Lung (tissue), 11 donors: ENCODE measurements at regions not wholly inside any gene's neighbourhood (a gene's known extent, or its start where the extent isn't known, plus 50 kb on each side); places are given as distances from the start of the nearest gene placed in this dataset.

ENCODE experiments used
- ATAC-seq: fragments of 200-7000 bp; cut with Tn5 transposase; one replicate; pipeline ENCODE4 v1.9.1; 2020; ENCODE audit warnings: moderate number of reproducible peaks; ENCODE audit not compliant: insufficient read depth, low FRiP score
- DNase-seq, 3 donors: peaks; one replicate each; pipeline ENCODE4 v3.0.0-alpha.2; 2013 to 2017
- H3K27ac ChIP-seq, 2 donors: one replicate each; pipeline ENCODE4 v1.5.1; 2013; ENCODE audit warnings: mild to moderate bottlenecking in 2 of 2, moderate library complexity in 2 of 2, control low read depth in 1 of 2, inconsistent platforms in 1 of 2, low read depth in 1 of 2, low read length in 1 of 2
- H3K27me3 ChIP-seq, 3 donors: one replicate each; pipeline ENCODE4 v1.5.1; 2013; ENCODE audit warnings: low read length in 2 of 3; ENCODE audit not compliant: control insufficient read depth in 3 of 3, insufficient read depth in 3 of 3
- H3K36me3 ChIP-seq, 4 donors: one replicate each; pipeline ENCODE4 v1.5.1; 2013; ENCODE audit warnings: low read length in 4 of 4, mild to moderate bottlenecking in 1 of 4, moderate library complexity in 1 of 4; ENCODE audit not compliant: control insufficient read depth in 4 of 4, insufficient read depth in 4 of 4
- H3K4me1 ChIP-seq, 5 donors: one replicate each; pipeline ENCODE4 v1.5.1; 2013; ENCODE audit warnings: low read length in 5 of 5, mild to moderate bottlenecking in 2 of 5, moderate library complexity in 1 of 5; ENCODE audit not compliant: control insufficient read depth in 5 of 5, insufficient read depth in 5 of 5
- H3K4me3 ChIP-seq: one replicate; pipeline ENCODE4 v1.5.1; 2013; ENCODE audit warnings: mild to moderate bottlenecking, control low read depth, moderate library complexity
- H3K9ac ChIP-seq, 2 donors: one replicate each; pipeline ENCODE4 v1.5.1; 2013; ENCODE audit warnings: low read length in 2 of 2, control low read depth in 1 of 2; ENCODE audit not compliant: insufficient read depth in 1 of 2
- H3K9me3 ChIP-seq, 4 donors: one replicate each; pipeline ENCODE4 v1.5.1; 2013; ENCODE audit warnings: low read length in 3 of 4, mild to moderate bottlenecking in 1 of 4, moderate library complexity in 1 of 4; ENCODE audit not compliant: control insufficient read depth in 4 of 4, insufficient read depth in 3 of 4
- WGBS, 2 donors: extraction: QIAGEN DNeasy Blood & Tissue Kit; methylation state at CpG; one replicate each; pipeline ENCODE4 v1.1.7; 2013; 5-methylcytosine and 5-hydroxymethylcytosine counted together
- TF ChIP-seq, protein P1 (sequence below): IDR thresholded peaks from 2 replicates; pipeline ENCODE4 v1.5.1; 2012; ENCODE audit warnings: mild to moderate bottlenecking; ENCODE audit errors: control extremely low read depth, extremely low read depth
- donor health status: control.
- donor health status: control.
- donor health status: Bipolar disorder and iron deficiency.
- donor health status: healthy.
- donor health status: DM: yes; HTN: yes; CAD: no.

DNA sequence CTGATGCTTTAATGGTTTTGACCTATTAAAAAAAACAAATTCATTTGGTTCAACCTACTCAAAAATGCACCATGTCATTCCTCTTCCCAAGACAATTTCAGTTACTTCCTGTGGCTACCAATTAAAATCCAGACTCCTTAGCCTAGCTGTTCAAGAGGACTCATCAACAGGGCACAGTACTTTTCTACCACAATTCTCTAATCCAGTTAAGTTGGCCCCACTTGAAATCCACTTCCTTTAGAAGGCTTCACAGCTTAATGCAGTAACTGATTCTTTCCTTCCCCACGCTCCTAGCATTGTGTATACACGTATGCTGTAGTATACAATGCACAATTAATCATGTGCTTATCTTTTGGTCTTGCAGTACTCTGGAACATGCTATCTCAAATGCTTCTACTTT lies 129.8 kb downstream of the UGT8 start:
- no peak for ATAC-seq
- WGBS, 2 donors, result 9 to 20% methylated on average over 2 of the region's 2 CpGs
- Histone ChIP-seq H3K4me3 (no peak overlapping the region), H3K27me3 (no peaks in the 10 kb centered on the region), H3K9ac (no peak overlapping the region), H3K9me3 (peaks cover 0 to 6% (median 0%) of the 10 kb centered on the region in 4 donors), H3K4me1 (peaks cover 0 to 14% (median 0%) of the 10 kb centered on the region in 5 donors), H3K27ac (no peak overlapping the region), H3K36me3 (no peaks in the 10 kb centered on the region)
- peak in 2 of 3 donors; percentile 30 to 53 for DNase-seq
- TF ChIP-seq, protein P1, sequence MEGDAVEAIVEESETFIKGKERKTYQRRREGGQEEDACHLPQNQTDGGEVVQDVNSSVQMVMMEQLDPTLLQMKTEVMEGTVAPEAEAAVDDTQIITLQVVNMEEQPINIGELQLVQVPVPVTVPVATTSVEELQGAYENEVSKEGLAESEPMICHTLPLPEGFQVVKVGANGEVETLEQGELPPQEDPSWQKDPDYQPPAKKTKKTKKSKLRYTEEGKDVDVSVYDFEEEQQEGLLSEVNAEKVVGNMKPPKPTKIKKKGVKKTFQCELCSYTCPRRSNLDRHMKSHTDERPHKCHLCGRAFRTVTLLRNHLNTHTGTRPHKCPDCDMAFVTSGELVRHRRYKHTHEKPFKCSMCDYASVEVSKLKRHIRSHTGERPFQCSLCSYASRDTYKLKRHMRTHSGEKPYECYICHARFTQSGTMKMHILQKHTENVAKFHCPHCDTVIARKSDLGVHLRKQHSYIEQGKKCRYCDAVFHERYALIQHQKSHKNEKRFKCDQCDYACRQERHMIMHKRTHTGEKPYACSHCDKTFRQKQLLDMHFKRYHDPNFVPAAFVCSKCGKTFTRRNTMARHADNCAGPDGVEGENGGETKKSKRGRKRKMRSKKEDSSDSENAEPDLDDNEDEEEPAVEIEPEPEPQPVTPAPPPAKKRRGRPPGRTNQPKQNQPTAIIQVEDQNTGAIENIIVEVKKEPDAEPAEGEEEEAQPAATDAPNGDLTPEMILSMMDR, result no peak

DNA sequence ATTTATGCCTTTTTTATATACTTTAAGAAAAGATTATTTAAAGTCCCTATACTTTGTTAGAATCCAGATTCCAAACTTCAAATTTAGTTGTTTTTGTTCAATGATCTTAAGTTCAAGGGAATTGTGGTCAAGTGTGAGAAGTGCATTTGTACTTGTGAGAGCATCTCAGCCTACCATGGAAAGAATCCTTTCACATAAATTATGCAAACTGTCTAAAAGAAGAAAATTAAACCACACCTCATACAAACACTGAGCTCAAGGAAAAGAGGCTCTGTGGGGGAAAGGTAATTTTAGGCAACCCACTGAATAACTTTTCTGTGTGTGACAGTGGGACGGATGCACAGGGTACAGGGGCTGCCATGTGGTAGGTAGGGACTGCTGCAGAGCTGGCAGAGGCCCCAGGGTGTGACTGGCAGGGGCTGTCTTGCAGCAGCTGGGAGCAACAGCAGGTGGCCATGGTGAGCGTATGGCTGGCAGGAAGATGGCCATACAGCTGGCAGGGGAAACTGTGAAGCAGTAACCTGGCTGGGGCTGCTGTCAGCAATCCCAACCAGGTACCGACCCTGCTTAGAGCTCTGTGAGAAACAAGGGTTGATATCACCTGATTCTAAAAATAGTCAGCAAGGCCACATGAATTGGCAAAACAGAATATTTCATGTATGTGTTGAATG lies 130.6 kb downstream of the UGT8 start:
- H3K27ac ChIP-seq, result no peak overlapping the region
- peaks cover 0 to 6% (median 0%) of the 10 kb centered on the region in 4 donors for H3K9me3 ChIP-seq
- 76 to 84% methylated on average over 3 of the region's 3 CpGs for WGBS, 2 donors
- DNase-seq (no peak), ATAC-seq (no peak)
- H3K27me3 ChIP-seq, result no peaks in the 10 kb centered on the region
- TF ChIP-seq, protein P1, result no peak
- H3K36me3 ChIP-seq, result no peaks in the 10 kb centered on the region
- H3K9ac ChIP-seq, result no peak overlapping the region
- no peak overlapping the region for H3K4me3 ChIP-seq
- peaks cover 0 to 14% (median 0%) of the 10 kb centered on the region in 5 donors for H3K4me1 ChIP-seq

DNA sequence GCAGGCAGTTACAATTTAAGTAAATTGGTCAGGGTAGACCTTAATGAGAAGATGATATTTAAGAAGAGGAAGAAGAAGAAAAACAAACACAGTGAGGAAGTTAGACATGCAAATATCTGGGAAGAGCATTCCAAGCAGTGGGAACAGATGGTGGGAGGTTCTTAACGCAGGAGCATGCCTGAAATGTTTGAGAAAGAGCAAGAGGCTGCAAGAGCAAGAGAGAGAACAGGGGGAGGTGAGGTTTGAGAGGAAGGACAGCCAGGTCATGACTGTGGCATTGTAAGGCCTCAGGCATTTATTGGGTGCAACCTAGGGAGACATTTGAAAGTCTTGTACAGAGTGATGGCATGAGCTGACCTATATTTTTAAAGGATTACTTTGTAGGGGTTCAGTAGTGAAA lies 136.0 kb downstream of the UGT8 start:
- no peaks in the 10 kb centered on the region for H3K27me3 ChIP-seq
- DNase-seq, result no peak
- H3K4me3 ChIP-seq, result no peak overlapping the region
- ATAC-seq, result no peak
- no peak overlapping the region for H3K27ac ChIP-seq
- H3K9me3 ChIP-seq, result no peaks in the 10 kb centered on the region
- 34 to 38% methylated on average over 1 of the region's 1 CpG for WGBS, 2 donors
- peaks cover 0 to 2% (median 0%) of the 10 kb centered on the region in 5 donors for H3K4me1 ChIP-seq
- no peaks in the 10 kb centered on the region for H3K36me3 ChIP-seq
- H3K9ac ChIP-seq, result no peak overlapping the region
- TF ChIP-seq, protein P1, result no peak
